Lung (tissue), 11 donors: ENCODE measurements at regions not wholly inside any gene's neighbourhood (a gene's known extent, or its start where the extent isn't known, plus 50 kb on each side); places are given as distances from the start of the nearest gene placed in this dataset.

Experiments used
- ATAC-seq: fragments of 200-7000 bp; cut with Tn5 transposase; one replicate; pipeline ENCODE4 v1.9.1; 2020; ENCODE audit warnings: moderate number of reproducible peaks; ENCODE audit not compliant: insufficient read depth, low FRiP score
- DNase-seq, 3 donors: peaks; one replicate each; pipeline ENCODE4 v3.0.0-alpha.2; 2013 to 2017
- H3K27ac ChIP-seq, 2 donors: one replicate each; pipeline ENCODE4 v1.5.1; 2013; ENCODE audit warnings: mild to moderate bottlenecking in 2 of 2, moderate library complexity in 2 of 2, control low read depth in 1 of 2, inconsistent platforms in 1 of 2, low read depth in 1 of 2, low read length in 1 of 2
- H3K27me3 ChIP-seq, 3 donors: one replicate each; pipeline ENCODE4 v1.5.1; 2013; ENCODE audit warnings: low read length in 2 of 3; ENCODE audit not compliant: control insufficient read depth in 3 of 3, insufficient read depth in 3 of 3
- H3K36me3 ChIP-seq, 4 donors: one replicate each; pipeline ENCODE4 v1.5.1; 2013; ENCODE audit warnings: low read length in 4 of 4, mild to moderate bottlenecking in 1 of 4, moderate library complexity in 1 of 4; ENCODE audit not compliant: control insufficient read depth in 4 of 4, insufficient read depth in 4 of 4
- H3K4me1 ChIP-seq, 5 donors: one replicate each; pipeline ENCODE4 v1.5.1; 2013; ENCODE audit warnings: low read length in 5 of 5, mild to moderate bottlenecking in 2 of 5, moderate library complexity in 1 of 5; ENCODE audit not compliant: control insufficient read depth in 5 of 5, insufficient read depth in 5 of 5
- H3K4me3 ChIP-seq: one replicate; pipeline ENCODE4 v1.5.1; 2013; ENCODE audit warnings: mild to moderate bottlenecking, control low read depth, moderate library complexity
- H3K9ac ChIP-seq, 2 donors: one replicate each; pipeline ENCODE4 v1.5.1; 2013; ENCODE audit warnings: low read length in 2 of 2, control low read depth in 1 of 2; ENCODE audit not compliant: insufficient read depth in 1 of 2
- H3K9me3 ChIP-seq, 4 donors: one replicate each; pipeline ENCODE4 v1.5.1; 2013; ENCODE audit warnings: low read length in 3 of 4, mild to moderate bottlenecking in 1 of 4, moderate library complexity in 1 of 4; ENCODE audit not compliant: control insufficient read depth in 4 of 4, insufficient read depth in 3 of 4
- WGBS, 2 donors: extraction: QIAGEN DNeasy Blood & Tissue Kit; methylation state at CpG; one replicate each; pipeline ENCODE4 v1.1.7; 2013; 5-methylcytosine and 5-hydroxymethylcytosine counted together
- TF ChIP-seq, protein P1 (sequence below): IDR thresholded peaks from 2 replicates; pipeline ENCODE4 v1.5.1; 2012; ENCODE audit warnings: mild to moderate bottlenecking; ENCODE audit errors: control extremely low read depth, extremely low read depth
- donor health status: control.
- donor health status: control.
- donor health status: Bipolar disorder and iron deficiency.
- donor health status: healthy.
- donor health status: DM: yes; HTN: yes; CAD: no.

DNA sequence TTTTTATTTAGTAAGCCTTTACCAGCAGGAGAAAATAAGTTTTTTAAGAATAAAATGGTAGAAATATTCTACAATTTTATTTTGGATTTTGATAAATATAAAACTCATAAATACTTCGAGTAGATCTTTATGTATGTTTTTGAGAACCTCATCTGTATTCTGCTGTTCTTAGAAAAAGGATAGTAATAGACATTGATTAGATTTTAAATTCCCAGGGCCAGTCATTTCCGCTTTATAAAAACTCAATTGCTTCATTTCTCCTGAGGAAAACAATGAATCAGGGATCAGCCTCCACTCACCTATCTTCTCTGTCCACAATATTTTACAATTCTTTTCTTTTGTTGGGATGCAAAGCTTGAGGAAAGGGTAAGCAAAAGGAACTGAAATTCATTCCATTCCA lies 1983.5 kb upstream of the C9orf72 start:
- DNase-seq (no peak), ATAC-seq (no peak)
- Histone ChIP-seq H3K9ac (no peak overlapping the region), H3K9me3 (peaks cover 0 to 2% (median 0%) of the 10 kb centered on the region in 4 donors), H3K36me3 (no peaks in the 10 kb centered on the region), H3K4me3 (no peak overlapping the region), H3K4me1 (no peaks in the 10 kb centered on the region), H3K27ac (no peak overlapping the region), H3K27me3 (no peaks in the 10 kb centered on the region)
- TF ChIP-seq, protein P1, sequence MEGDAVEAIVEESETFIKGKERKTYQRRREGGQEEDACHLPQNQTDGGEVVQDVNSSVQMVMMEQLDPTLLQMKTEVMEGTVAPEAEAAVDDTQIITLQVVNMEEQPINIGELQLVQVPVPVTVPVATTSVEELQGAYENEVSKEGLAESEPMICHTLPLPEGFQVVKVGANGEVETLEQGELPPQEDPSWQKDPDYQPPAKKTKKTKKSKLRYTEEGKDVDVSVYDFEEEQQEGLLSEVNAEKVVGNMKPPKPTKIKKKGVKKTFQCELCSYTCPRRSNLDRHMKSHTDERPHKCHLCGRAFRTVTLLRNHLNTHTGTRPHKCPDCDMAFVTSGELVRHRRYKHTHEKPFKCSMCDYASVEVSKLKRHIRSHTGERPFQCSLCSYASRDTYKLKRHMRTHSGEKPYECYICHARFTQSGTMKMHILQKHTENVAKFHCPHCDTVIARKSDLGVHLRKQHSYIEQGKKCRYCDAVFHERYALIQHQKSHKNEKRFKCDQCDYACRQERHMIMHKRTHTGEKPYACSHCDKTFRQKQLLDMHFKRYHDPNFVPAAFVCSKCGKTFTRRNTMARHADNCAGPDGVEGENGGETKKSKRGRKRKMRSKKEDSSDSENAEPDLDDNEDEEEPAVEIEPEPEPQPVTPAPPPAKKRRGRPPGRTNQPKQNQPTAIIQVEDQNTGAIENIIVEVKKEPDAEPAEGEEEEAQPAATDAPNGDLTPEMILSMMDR, result no peak
- 74 to 80% methylated on average over 2 of the region's 2 CpGs for WGBS, 2 donors

GRCh38 chr9:29564564-29564963 lies 1991.3 kb upstream of the C9orf72 start:
- DNase-seq (no peak), ATAC-seq (no peak)
- H3K9me3 ChIP-seq, result no peaks in the 10 kb centered on the region
- H3K27me3 ChIP-seq, result no peaks in the 10 kb centered on the region
- TF ChIP-seq, protein P1, result no peak
- H3K9ac ChIP-seq, result no peak overlapping the region
- no peak overlapping the region for H3K27ac ChIP-seq
- no peaks in the 10 kb centered on the region for H3K4me1 ChIP-seq
- 68 to 73% methylated on average over 1 of the region's 1 CpG for WGBS, 2 donors
- H3K4me3 ChIP-seq, result no peak overlapping the region
- no peaks in the 10 kb centered on the region for H3K36me3 ChIP-seq

DNA sequence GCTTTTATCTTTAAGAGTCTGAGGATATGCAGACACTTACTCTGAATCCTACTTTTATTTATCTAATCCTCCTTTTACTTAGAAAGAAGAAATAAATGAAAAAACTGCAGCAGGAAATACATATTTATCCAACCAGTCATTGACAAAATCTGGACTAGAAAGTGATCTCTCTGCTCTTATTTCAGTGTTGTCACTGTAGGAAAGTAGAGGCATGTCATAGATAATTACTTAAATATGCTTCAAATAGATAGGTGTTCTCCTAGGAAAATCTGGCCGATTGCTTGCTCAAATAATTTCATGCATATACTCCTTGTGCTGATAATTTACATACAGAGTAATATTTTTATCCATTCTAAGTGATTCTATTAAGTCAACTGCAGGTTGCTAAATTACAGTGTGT lies 2001.9 kb upstream of the C9orf72 start:
- H3K4me3 ChIP-seq, result no peak overlapping the region
- H3K4me1 ChIP-seq, result no peaks in the 10 kb centered on the region
- no peak overlapping the region for H3K9ac ChIP-seq
- WGBS, 2 donors, result 33 to 90% methylated on average over 1 of the region's 1 CpG
- H3K27ac ChIP-seq, result no peak overlapping the region
- no peaks in the 10 kb centered on the region for H3K27me3 ChIP-seq
- ATAC-seq (no peak), DNase-seq (no peak)
- no peaks in the 10 kb centered on the region for H3K9me3 ChIP-seq
- TF ChIP-seq, protein P1, result no peak
- H3K36me3 ChIP-seq, result no peaks in the 10 kb centered on the region

DNA sequence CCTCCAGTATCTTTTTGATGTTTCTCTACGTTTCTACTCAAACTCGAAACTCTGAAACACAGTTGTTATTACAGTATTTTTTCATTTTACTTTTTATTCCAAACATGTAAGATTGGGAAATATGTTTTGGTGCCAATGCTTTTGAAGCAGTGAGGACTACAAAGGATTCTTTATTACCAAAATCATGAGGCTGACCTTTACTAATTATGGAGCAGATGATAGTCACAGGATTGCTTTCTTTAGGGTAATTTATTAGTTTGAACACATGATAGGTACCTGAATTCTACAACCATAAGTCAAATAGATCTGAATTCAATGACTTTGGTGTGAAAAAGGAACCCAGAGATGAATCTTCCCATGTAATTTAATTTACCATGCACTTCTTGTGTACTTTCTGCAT lies 2015.1 kb upstream of the C9orf72 start:
- 66 to 87% methylated on average over 2 of the region's 2 CpGs for WGBS, 2 donors
- no peaks in the 10 kb centered on the region for H3K27me3 ChIP-seq
- no peaks in the 10 kb centered on the region for H3K36me3 ChIP-seq
- H3K4me1 ChIP-seq, result no peaks in the 10 kb centered on the region
- H3K27ac ChIP-seq, result no peak overlapping the region
- ATAC-seq, result no peak
- no peaks in the 10 kb centered on the region for H3K9me3 ChIP-seq
- no peak overlapping the region for H3K9ac ChIP-seq
- TF ChIP-seq, protein P1, result no peak
- DNase-seq, result no peak
- H3K4me3 ChIP-seq, result no peak overlapping the region
